ENCODE measurements at regions not wholly inside any gene's neighbourhood (a gene's known extent, or its start where the extent isn't known, plus 50 kb on each side); places are given as distances from the start of the nearest gene placed in this dataset.
A peak's percentile ranks its signal among the peaks of the same experiment; 100 is the strongest.
"Not testable (repeated sequence)": the region's sequence is repeated elsewhere in the genome, so short reads cannot be mapped to it uniquely, and the experiment has no call there.

GRCh38 chr6:166851911-166852310, 104.4 kb downstream of the RNASET2 start:
- H3K4me1 Mint-ChIP-seq (ENCODE audit: low read depth): peaks cover 6% of the 10 kb centered on the region
- H3K4me3 Mint-ChIP-seq: no peak overlapping the region
- H3K9me3 Mint-ChIP-seq: no peaks in the 10 kb centered on the region
- H3K27me3 Mint-ChIP-seq: no peaks in the 10 kb centered on the region
- H3K27ac Mint-ChIP-seq: no peak overlapping the region
- DNase-seq: no peak
- H3K36me3 Mint-ChIP-seq (ENCODE audit: low read depth): no peaks in the 10 kb centered on the region

- H3K4me3 Mint-ChIP-seq: no peak overlapping the region
- no peak overlapping the region for H3K27ac Mint-ChIP-seq
- peaks cover 6% of the 10 kb centered on the region for H3K4me1 Mint-ChIP-seq (ENCODE audit: low read depth)
- no peaks in the 10 kb centered on the region for H3K9me3 Mint-ChIP-seq
- DNase-seq: no peak
- no peaks in the 10 kb centered on the region for H3K27me3 Mint-ChIP-seq
- H3K36me3 Mint-ChIP-seq (ENCODE audit: low read depth): no peaks in the 10 kb centered on the region
These were observed 104.9 kb downstream of the RNASET2 start for GRCh38 chr6:166851426-166851825.

GRCh38 chr6:166850677-166851076, 105.7 kb downstream of the RNASET2 start:
- no peak overlapping the region for H3K4me3 Mint-ChIP-seq
- no peak for DNase-seq
- no peak overlapping the region for H3K27ac Mint-ChIP-seq
- H3K9me3 Mint-ChIP-seq: peaks cover 6% of the 10 kb centered on the region
- peaks cover 6% of the 10 kb centered on the region for H3K4me1 Mint-ChIP-seq (ENCODE audit: low read depth)
- H3K36me3 Mint-ChIP-seq (ENCODE audit: low read depth): no peaks in the 10 kb centered on the region
- no peaks in the 10 kb centered on the region for H3K27me3 Mint-ChIP-seq

- no peaks in the 10 kb centered on the region for H3K27me3 Mint-ChIP-seq
- DNase-seq: no peak
These were observed 106.6 kb downstream of the RNASET2 start for GRCh38 chr6:166849749-166850183.

GRCh38 chr6:166848979-166849748, 107.2 kb downstream of the RNASET2 start:
- Mint-ChIP-seq H3K4me3 (no peak overlapping the region), H3K9me3 (peaks cover 6% of the 10 kb centered on the region), H3K27ac (no peak overlapping the region), H3K27me3 (no peaks in the 10 kb centered on the region), H3K4me1 (ENCODE audit: low read depth) (peaks cover 6% of the 10 kb centered on the region), H3K36me3 (ENCODE audit: low read depth) (no peaks in the 10 kb centered on the region)
- no peak for DNase-seq

More at GRCh38 chr6:166849749-166850183, 106.6 kb downstream of the RNASET2 start:
- no peaks in the 10 kb centered on the region for H3K36me3 Mint-ChIP-seq (ENCODE audit: low read depth)
- peaks cover 6% of the 10 kb centered on the region for H3K9me3 Mint-ChIP-seq
- H3K4me1 Mint-ChIP-seq (ENCODE audit: low read depth): peaks cover 6% of the 10 kb centered on the region
- H3K4me3 Mint-ChIP-seq: no peak overlapping the region
- H3K27ac Mint-ChIP-seq: no peak overlapping the region

- H3K27ac Mint-ChIP-seq; H3K27me3 Mint-ChIP-seq; H3K9me3 Mint-ChIP-seq; H3K4me1 Mint-ChIP-seq (ENCODE audit: low read depth); H3K36me3 Mint-ChIP-seq (ENCODE audit: low read depth); H3K4me3 Mint-ChIP-seq; DNase-seq: not testable (repeated sequence)
These were observed 109.8 kb downstream of the RNASET2 start for GRCh38 chr6:166846446-166847142.

GRCh38 chr6:166842607-166843006, 113.7 kb downstream of the RNASET2 start:
- H3K36me3 Mint-ChIP-seq (ENCODE audit: low read depth): no peaks in the 10 kb centered on the region
- H3K9me3 Mint-ChIP-seq: peaks cover 6% of the 10 kb centered on the region
- H3K27ac Mint-ChIP-seq: no peak overlapping the region
- peaks cover 4% of the 10 kb centered on the region for H3K27me3 Mint-ChIP-seq
- no peak overlapping the region for H3K4me3 Mint-ChIP-seq
- no peak for DNase-seq
- H3K4me1 Mint-ChIP-seq (ENCODE audit: low read depth): peaks cover 1% of the 10 kb centered on the region

GRCh38 chr6:166841216-166841615, 115.1 kb downstream of the RNASET2 start:
- Mint-ChIP-seq H3K27ac (no peak overlapping the region), H3K4me3 (no peak overlapping the region), H3K4me1 (ENCODE audit: low read depth) (peaks cover 1% of the 10 kb centered on the region), H3K27me3 (peaks cover 4% of the 10 kb centered on the region), H3K9me3 (peaks cover 4% of the 10 kb centered on the region), H3K36me3 (ENCODE audit: low read depth) (no peaks in the 10 kb centered on the region)
- no peak for DNase-seq

GRCh38 chr6:166839569-166839968, 116.8 kb downstream of the RNASET2 start:
- Mint-ChIP-seq H3K27me3 (peaks cover 4% of the 10 kb centered on the region), H3K4me3 (no peak overlapping the region), H3K9me3 (peaks cover 2% of the 10 kb centered on the region), H3K4me1 (ENCODE audit: low read depth) (peaks cover 1% of the 10 kb centered on the region), H3K36me3 (ENCODE audit: low read depth) (no peaks in the 10 kb centered on the region), H3K27ac (no peak overlapping the region)
- DNase-seq: no peak

- no peak for DNase-seq
- H3K27ac Mint-ChIP-seq: no peak overlapping the region
- no peak overlapping the region for H3K4me3 Mint-ChIP-seq
These were observed 117.4 kb downstream of the RNASET2 start for GRCh38 chr6:166838987-166839386.

GRCh38 chr6:166836785-166837718, 119.3 kb downstream of the RNASET2 start:
- no peak for DNase-seq
- H3K36me3 Mint-ChIP-seq (ENCODE audit: low read depth): no peaks in the 10 kb centered on the region
- no peak overlapping the region for H3K27ac Mint-ChIP-seq
- peaks cover 3% of the 10 kb centered on the region for H3K4me1 Mint-ChIP-seq (ENCODE audit: low read depth)
- H3K27me3 Mint-ChIP-seq: no peaks in the 10 kb centered on the region
- H3K4me3 Mint-ChIP-seq: no peak overlapping the region
- peaks cover 2% of the 10 kb centered on the region for H3K9me3 Mint-ChIP-seq

More at GRCh38 chr6:166838987-166839386, 117.4 kb downstream of the RNASET2 start:
- Mint-ChIP-seq H3K4me1 (ENCODE audit: low read depth) (peaks cover 3% of the 10 kb centered on the region), H3K36me3 (ENCODE audit: low read depth) (no peaks in the 10 kb centered on the region), H3K9me3 (peaks cover 2% of the 10 kb centered on the region), H3K27me3 (peaks cover 4% of the 10 kb centered on the region)

GRCh38 chr6:166834049-166834448, 122.3 kb downstream of the RNASET2 start:
- H3K27me3 Mint-ChIP-seq: no peaks in the 10 kb centered on the region
- H3K27ac Mint-ChIP-seq: no peak overlapping the region

GRCh38 chr6:166830891-166831363, 125.4 kb downstream of the RNASET2 start:
- no peaks in the 10 kb centered on the region for H3K27me3 Mint-ChIP-seq
- DNase-seq: no peak
- H3K36me3 Mint-ChIP-seq (ENCODE audit: low read depth): no peaks in the 10 kb centered on the region
- H3K9me3 Mint-ChIP-seq: peaks cover 2% of the 10 kb centered on the region
- peaks cover 16% of the 10 kb centered on the region for H3K4me1 Mint-ChIP-seq (ENCODE audit: low read depth)
- no peak overlapping the region for H3K4me3 Mint-ChIP-seq
- peak overlapping the region; percentile 54 for H3K27ac Mint-ChIP-seq

More at GRCh38 chr6:166834049-166834448, 122.3 kb downstream of the RNASET2 start:
- DNase-seq: no peak
- peaks cover 16% of the 10 kb centered on the region for H3K4me1 Mint-ChIP-seq (ENCODE audit: low read depth)
- no peaks in the 10 kb centered on the region for H3K36me3 Mint-ChIP-seq (ENCODE audit: low read depth)
- H3K9me3 Mint-ChIP-seq: peaks cover 2% of the 10 kb centered on the region
- H3K4me3 Mint-ChIP-seq: no peak overlapping the region

- Mint-ChIP-seq H3K4me1 (ENCODE audit: low read depth) (peaks cover 16% of the 10 kb centered on the region), H3K4me3 (no peak overlapping the region), H3K36me3 (ENCODE audit: low read depth) (no peaks in the 10 kb centered on the region), H3K9me3 (peaks cover 2% of the 10 kb centered on the region), H3K27me3 (no peaks in the 10 kb centered on the region), H3K27ac (peak overlapping the region; percentile 54)
- no peak for DNase-seq
These were observed 126.0 kb downstream of the RNASET2 start for GRCh38 chr6:166830185-166830890.
